SH-SY5Y (cell line): ENCODE measurements at regions not wholly inside any gene's neighbourhood (a gene's known extent, or its start where the extent isn't known, plus 50 kb on each side); places are given as distances from the start of the nearest gene placed in this dataset.

Experiments
- GATA2 ChIP-seq: IDR thresholded peaks from 2 replicates; pipeline ENCODE4 v1.6.1; 2011; ENCODE audit warnings: mild to moderate bottlenecking, low read depth, low read length
- GATA3 ChIP-seq: IDR thresholded peaks from 2 replicates; pipeline ENCODE4 v1.6.1; 2011; ENCODE audit warnings: low read depth, mild to moderate bottlenecking, low read length, moderate library complexity

- no peak for TF ChIP-seq GATA3
- TF ChIP-seq GATA2: no peak
Observed at GRCh38 chr2:150027164-150027563, 439.6 kb upstream of the MMADHC start.
